HG02884 (cell line): ENCODE measurements at regions not wholly inside any gene's neighbourhood (a gene's known extent, or its start where the extent isn't known, plus 50 kb on each side); places are given as distances from the start of the nearest gene placed in this dataset.
"Not testable (repeated sequence)": the region's sequence is repeated elsewhere in the genome, so short reads cannot be mapped to it uniquely, and the experiment has no call there.

Source experiments
- ATAC-seq: cut with Tn5 transposase; IDR thresholded peaks from one replicate; pipeline ENCODE4 v1.9.1; 2021; ENCODE audit warnings: mild to moderate bottlenecking, moderate library complexity; ENCODE audit not compliant: unreplicated experiment

DNA sequence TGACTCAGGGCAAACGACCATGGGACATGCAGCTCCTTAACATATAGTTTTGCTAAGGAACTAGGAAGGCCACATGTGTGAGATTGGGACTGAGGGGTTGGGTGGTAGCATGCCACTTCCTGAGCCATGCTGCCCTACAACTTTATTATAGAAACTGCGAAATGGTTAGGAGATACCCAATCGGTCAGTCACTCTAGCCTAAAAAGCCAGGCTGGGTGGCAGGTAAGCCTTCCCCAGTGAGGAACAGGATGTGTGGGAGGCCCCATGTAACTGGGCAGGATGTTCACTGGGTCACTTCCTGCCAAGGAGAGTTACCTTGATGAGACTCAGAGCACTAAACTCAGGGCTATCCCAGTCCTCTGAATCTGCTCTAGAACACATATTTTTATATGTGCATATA is 123.5 kb downstream of the MAP3K7 start:
- peak; percentile 41 for ATAC-seq

DNA sequence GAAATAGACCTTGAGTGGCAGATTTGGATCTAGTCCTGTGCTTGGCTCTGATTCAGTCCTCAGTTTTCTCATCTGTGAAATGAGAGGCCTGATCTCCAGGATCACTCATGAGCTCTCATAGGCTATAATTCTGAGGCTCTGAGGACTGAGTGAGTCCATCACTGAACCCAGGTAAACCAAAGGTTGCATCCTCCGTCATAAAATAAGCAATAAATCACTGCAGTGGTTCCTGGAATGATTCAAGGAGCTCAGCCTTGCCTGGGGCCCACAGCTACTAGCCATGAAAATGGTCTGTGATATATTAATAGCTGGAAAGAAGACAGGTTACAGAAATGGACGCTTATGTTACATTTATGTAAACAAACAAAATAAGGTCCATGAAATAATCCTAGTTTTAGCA is 124.8 kb downstream of the MAP3K7 start:
- no peak for ATAC-seq

DNA sequence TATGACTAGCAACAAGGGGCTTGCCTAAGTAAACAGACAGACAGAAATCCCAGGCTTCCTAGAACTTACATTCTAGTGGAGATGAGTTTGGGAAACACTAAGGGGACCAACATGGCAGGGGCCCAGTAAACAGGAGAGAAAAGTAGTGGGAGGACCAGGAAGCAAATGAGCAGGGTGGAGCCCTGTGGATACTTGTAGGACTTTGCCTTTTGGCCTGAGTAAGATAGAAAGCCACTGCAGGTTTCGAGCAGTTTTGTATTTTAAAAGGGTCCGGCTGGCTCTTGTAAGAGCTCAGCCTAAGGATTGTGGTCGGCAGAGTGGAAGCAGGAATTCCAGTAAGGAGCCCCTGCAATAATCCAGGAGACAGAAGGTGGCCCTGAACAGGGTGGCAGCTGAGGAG is 125.5 kb downstream of the MAP3K7 start:
- no peak for ATAC-seq

DNA sequence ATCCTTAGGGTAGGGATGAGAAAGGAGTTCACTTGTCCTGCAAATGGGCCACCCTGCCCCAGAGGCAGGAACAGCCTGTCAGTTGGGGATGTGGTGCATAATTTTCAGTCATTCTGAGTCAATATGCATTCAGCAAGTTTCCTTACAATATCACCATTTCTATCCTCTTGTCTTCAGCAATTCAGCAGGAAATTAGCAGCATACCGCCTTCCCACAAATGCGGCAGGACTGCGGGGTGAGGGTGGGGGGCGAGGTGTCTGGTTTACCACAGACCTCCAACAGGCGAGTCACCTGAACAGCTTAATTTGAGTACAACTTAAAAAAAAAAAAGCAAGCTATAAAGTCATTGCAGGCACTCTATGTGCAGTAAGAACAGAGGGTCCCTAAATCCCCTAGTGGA is 126.8 kb downstream of the MAP3K7 start:
- ATAC-seq: no peak

DNA sequence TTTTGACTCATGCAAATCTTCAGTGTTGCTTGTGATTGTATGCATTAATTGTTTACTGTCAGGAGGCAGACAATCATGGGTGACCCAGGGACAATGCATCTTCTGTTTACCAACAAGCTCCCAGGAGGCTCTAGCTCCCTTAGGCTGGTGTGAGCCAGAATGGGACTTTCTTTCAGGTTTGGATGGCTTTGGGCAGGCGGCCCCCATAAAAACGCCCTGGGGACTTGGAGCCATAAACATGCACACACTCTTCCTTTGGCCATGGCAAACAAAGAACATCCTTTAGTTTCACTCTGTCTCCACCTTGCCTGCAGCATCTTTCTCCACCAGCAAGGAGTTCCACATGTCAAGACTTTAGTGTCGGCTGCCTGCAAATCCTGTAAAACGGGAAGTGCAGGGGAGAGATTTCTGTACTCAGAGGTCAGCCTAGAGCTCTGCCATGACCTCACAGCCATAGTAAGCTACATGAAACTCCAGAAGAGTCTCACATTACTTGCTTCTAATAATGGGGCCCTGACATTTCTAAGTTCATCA is 127.6 kb downstream of the MAP3K7 start:
- no peak for ATAC-seq

DNA sequence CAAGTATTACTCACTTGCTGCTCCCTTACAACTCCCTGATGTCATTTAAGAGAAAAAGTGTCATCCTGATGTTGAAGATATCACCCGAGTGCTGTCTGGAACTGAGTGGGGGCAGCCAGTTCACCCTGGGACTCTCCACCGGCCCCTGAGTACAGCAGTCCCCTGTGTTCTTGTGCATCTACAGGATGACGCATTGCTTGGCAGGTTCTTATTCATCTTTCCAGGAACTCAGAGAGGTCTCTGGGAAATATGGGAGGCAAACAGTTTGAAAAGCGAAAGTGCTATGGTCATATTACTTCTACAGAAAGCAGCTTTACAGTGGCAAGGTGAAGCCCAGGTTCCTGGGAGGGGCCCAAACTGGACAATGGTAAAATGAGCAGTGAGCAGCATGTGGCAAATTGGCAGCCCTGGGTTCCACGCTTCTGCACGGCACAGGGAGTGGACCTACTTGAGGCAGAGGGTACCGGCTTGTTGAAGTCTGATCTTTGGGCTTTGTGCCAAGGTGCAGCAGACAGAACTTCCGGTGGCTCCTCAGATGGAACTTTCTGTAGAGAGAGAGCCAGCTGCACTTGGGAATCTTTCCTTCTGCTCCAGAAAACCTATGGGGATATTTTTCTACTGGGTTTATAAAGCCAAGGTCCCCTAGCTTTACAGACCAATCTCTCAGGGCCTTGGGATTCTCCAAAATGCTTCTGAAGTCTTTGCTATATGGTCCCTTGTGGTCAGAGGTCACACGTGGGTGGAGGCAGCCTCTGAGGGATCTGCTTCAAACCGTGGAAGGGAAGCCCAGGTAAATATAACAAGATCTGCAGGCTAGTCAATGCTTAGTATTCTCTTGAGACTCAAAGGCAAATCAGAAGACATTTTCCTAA is 128.3 kb downstream of the MAP3K7 start:
- no peak for ATAC-seq

DNA sequence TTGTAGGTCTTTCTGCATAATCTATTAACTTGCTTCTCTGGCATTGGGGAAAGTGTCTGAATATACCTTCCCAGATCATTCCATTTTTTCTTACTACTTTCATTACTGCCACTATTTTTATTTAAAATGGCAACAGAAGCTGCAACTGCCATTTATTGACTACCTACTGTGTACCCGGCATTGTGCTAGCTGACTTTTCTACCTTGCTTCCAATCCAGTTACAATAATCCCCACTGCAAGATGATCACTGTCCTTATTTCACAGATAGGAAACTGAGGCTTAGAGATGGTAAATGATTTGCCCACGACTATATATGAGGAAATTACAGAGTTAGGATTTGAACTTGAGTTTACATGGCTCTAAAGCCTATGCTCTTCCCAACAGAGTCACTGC is 129.0 kb downstream of the MAP3K7 start:
- no peak for ATAC-seq

DNA sequence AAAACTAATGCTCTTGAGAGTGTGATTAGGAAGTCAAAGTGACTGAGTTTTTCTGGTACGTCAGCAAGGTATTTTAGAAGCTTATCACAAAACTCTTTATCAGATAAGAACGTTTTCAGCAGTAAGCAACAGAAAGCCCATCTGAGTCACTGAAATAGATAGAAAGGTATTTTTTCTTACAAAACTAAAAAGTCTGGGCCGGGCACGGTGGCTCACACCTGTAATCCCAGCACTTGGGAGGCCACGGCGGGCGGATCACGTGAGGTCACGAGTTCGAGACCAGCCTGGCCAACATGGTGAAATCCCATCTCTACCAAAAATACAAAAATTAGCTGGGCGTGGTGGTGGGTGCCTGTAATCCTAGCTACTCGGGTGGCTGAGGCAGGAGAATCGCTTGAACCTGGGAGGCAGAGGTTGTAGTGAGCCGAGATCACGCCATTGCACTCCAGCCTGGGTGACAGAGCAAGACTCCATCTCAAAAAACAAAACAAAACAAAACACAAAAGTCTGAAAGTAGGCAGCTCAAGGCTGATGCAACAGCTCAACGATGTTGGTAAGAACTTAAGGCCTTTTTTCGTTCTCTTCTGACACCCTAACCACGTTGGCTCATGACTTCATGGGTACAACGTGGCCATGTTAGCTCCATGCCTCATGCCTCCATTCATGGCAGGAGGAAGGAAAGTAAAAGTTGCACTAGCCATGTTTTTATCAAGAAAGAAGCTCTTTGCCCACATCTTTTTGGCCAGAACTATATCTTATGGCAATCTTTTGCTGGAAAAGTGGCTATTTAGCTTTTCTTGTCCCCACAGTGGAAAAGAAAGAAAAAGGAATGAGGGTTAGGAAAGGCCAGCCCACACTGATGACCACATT is 129.6 kb downstream of the MAP3K7 start:
- ATAC-seq: not testable (repeated sequence)

DNA sequence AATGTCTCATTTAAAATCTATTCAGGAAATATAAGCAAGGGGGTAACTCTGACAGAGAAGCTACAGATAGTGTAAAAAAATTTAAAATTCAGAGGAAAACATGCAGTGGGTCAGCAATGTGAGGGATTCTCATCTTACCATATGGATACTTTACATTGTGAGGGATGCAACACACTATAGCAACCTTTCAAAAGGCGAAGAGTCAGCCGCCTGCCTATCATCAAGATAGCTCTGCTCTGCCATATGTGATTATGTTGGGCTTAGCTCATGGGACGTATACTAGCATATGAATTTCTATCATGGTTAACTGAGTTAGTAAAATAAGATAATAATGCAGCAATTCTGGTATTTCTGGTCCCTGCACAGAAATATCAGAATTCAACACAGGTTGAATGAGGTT is 130.9 kb downstream of the MAP3K7 start:
- ATAC-seq: no peak

DNA sequence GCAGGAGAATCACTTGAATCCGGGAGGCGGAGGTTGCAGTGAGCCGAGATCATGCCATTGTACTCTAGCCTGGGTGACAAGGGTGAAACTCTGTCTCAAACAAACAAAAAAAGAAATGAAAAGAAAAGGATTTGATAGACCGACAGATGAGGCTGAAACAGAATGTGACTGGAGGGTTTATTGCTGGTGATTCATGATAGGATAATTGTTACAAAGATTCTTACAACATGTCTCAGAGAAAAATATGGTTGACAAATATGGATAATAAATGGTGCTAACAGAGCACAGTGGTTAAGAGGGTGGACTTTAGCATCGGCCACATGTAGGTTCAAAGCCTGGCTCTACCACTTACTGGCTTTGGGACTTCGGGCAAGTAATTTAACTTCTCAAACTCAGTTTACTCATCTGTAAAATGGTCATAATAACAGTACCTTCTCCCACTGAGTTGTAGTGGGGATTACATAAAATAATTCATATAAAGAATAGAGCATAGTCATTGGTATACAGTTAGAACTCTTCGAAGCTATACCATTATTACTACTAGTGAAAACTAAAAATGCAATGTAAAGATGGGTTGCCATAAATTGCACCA is 131.9 kb downstream of the MAP3K7 start:
- ATAC-seq: no peak

DNA sequence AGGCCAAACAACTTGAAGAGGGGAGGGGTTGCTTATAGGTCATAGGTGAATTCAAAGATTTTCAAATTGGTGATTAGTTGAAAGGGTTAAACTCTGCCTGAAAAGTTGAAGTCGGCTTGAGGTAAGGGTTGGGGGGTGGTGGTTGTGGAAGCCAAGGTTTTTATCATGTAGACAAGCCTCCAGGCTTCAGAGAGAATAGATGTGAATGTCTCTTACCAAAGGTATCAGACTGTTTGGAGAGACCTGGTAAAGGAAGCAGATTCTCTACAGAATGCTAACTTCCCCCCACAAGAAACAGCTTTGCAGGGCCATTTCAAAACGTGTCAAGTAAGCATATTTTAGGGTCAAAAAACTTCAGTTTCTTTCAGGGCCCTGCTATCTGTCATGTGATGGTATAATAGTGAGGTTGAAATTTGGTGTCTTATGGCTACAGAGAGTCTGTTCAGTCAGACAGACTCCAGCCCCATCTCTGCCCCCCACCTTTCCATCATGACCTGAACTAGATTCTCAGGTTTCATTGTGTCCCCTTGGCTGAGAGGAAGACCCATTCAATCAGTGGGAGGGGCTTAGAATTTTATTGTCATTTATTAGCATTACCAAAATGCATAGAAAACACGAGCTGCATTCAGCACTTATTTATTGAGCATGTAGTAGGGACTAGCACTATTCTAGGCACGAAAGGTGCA is 136.5 kb downstream of the MAP3K7 start:
- no peak for ATAC-seq

DNA sequence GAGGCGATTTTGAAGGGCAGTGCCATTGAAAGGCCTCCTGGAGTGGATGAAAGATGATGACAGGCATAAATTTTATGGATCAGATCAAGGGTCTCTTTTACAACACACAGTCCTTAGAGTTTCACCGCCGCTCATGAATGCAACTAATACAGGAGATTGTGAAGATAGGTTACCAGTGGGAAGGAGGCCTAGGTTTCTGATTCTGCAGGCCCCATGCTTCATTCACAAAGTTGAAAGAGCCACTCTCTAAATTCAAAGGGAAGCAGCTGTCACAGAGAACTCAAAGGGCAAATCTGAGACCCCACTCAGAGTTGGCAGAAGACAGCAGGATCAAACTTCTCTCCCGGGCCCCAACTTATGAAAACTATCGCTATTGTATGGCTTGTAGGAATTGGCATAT is 137.6 kb downstream of the MAP3K7 start:
- no peak for ATAC-seq

DNA sequence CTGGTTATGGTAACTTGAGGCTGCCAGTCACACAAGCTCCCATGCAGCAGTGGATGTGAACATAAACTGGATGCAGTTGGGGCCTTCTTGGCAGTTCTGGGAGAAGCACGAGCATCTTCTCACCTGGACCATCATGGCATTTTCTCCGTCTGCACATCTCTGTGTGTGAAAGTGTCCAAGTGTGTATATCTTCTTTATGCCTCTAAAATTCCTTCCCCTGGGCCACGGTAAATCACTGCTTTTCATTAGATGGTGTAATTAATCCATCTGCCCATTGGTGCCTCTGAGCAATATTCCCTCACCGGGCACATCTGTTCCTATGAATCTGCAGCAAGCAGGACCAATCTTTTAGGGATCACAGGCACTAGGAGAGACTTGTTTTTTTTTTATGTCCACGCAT is 138.0 kb downstream of the MAP3K7 start:
- no peak for ATAC-seq

DNA sequence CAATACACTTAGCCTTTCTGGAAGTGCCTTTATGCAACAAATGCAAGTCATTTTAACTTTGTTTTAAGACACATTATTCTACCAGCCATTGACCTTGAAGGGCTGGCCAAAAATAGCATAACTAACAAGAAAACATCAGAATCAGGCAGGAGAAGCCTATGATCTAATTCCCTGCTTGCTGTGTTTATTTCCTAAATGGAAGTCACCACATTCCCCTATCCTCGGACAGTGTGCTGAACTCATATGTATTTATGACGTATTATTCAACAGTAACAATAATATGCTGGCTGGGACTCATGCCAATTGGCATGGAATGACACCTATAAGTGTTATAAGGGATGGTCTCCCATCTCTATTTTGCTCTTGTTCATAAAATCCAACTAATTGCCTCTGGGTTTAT is 140.7 kb downstream of the MAP3K7 start:
- ATAC-seq: no peak

DNA sequence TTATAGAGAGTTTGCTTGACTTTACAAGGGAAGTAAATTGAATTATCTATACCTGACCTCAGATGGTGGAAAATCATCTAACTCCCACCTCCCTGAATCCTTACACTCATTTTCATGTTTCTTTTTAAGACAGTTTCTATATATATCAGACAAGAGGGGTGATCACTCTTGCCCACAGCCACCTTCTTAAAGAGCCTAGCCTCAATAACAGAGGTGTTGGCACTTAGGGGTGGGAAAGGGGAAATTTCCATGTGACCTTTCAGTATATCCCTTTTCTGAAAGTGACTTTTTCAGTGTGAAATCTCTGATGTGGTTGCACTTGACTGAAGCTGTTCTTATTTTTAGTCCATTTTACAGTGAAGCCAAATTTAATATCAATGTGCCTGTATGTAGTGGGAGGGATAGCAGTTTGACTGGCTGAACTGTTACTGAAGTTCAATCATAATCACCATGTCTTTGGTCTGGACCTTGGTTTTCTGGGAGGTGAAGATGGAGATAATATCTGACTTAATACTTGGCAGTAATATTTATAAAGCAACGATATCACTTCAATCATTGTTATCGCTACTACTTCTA is 141.3 kb downstream of the MAP3K7 start:
- ATAC-seq: no peak

DNA sequence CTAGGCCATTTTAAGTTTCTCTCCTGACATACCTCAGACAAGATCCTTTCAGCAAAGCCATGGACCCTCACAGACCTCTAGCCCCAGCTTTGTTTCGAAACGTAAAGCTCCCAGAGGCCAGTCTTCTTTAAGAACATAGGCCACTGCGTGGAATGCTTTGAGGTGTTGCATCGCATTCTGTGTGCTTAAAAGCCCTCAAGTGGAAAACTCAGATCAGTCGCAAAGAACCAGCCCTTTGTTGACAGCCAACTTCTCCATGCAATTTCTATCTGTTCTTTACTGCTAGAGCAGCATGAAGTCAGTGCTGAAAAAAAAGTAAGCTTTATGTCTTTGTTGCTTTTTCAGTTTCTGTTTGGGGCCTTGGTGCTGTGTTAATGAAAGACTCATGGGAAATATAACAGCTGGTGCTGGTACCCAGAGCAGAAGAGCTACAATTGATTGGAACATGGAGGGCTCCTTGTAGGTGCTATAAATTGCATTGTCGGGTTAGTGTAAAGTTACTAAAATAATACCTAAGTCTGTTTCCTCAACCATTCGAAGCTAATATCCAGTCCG is 142.6 kb downstream of the MAP3K7 start:
- no peak for ATAC-seq

DNA sequence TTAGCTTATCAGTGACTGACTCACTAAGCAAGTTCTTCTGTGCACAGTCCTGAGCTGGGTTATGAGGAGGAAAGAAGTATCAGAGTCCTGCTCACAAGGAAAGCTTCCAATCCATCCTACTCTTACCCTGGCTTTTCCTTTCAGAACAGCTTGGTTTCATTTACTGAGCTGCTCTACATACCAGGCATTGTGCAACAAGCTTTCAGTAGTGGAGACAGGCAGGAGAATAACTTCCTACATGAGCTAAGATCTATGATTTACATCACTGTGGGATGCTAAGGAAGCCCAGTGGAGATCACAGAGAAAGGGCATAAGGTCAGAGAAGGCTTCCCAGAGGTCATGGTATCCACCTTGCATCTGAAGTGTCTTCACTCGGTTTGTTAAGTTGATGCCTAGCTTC is 144.5 kb downstream of the MAP3K7 start:
- ATAC-seq: no peak

DNA sequence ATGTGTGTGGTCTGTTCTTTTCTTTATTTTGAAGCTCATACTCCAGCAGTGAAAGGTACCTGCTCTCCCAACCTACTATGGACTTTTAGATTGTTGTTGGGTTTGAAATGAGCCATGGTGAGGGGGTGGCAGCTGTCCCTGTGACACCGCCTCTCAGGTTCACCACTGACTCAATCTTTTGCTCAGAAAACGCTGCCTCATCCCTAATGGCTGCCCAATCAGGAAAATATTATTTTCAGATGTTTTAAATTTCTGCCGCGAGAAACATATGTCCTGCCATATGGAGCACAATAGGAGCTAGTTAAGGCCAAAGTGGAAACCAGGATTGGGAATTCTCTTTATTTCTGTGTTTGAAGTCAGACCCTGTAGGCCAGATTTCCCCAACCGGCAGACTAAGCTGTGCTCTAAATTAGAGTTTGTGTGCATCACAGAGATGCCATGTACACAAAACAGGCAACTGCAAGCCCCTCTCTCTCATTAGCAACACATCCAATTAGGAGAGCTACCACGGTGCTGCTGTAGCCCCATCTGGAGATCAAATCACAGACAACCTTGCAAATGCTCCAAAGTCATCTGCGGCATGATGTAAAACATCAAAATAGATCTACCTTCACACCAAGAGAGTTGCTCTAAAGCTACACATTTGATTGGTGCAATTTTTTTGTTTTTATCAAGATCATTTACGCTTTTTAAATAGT is 144.1 kb upstream of the BACH2 start:
- ATAC-seq: no peak

DNA sequence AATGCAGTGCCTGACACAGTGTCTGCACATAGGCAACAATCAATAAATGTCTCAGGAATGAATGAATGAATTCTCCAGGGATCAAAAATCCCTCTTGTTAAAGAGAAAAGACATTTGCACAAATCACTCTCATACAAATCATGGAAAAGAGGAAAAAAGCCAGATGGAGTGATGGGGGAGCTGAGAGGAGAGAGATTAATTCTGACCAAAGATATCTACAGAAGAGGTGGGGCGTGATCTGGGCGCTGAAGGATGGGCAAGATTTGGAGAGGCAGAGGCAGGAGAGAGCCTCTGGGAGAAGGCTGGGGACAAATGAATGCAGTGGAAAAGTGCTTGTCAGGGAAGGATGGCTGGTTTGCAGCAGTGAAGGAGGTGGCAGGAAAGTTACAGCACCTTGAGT is 142.9 kb upstream of the BACH2 start:
- no peak for ATAC-seq

DNA sequence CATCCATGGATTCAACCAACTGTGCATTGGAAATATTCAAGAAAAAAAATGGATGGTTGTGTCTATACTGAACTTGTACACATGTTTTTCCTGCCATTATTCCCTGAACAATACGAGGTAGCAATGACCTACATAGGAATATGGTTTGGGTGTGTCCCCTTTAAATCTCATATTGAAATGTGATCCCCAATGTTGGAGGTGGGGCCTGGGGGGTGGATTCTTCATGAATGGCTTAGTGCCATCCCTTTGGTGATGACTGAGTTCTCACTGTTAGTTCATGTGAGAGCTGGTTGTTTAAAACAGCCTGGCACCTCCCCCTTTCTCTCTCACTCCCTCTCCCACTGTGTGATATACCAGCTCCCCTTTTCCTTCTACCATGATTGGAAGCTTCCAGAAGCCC is 139.8 kb upstream of the BACH2 start:
- no peak for ATAC-seq
